MM.1S (cell line): ENCODE measurements at regions not wholly inside any gene's neighbourhood (a gene's known extent, or its start where the extent isn't known, plus 50 kb on each side); places are given as distances from the start of the nearest gene placed in this dataset.

Experiments
- DNase-seq: peaks from one replicate; pipeline ENCODE4 v3.0.0-alpha.2; 2015
- H2AFZ ChIP-seq: fragments of 300-600 bp; sonication (generic); 2 replicates; pipeline ENCODE4 v1.6.0; 2016; ENCODE audit warnings: antibody characterized with exemption, low read length
- H3F3A ChIP-seq: fragments of 300-600 bp; sonication (generic); 2 replicates; pipeline ENCODE4 v1.6.1; 2016; ENCODE audit warnings: mild to moderate bottlenecking, antibody characterized with exemption, low read length, moderate library complexity, mixed read lengths; ENCODE audit not compliant: insufficient read depth
- H3K27ac ChIP-seq: fragments of 300-600 bp; sonication (generic); 2 replicates; pipeline ENCODE4 v1.5.1; 2016; ENCODE audit warnings: mild to moderate bottlenecking, low read length
- H3K27me3 ChIP-seq: fragments of 300-600 bp; sonication (generic); replicated peaks from 2 replicates; pipeline ENCODE4 v1.6.0; 2016; ENCODE audit warnings: low read length; ENCODE audit not compliant: insufficient read depth
- H3K36me3 ChIP-seq: fragments of 300-600 bp; sonication (generic); replicated peaks from 2 replicates; pipeline ENCODE4 v1.6.1; 2016; ENCODE audit warnings: mild to moderate bottlenecking, low read length, mixed read lengths; ENCODE audit not compliant: insufficient read depth
- H3K4me1 ChIP-seq: fragments of 300-600 bp; sonication (generic); 2 replicates; pipeline ENCODE4 v1.6.1; 2016; ENCODE audit warnings: low read length, mixed read lengths
- H3K4me2 ChIP-seq: fragments of 300-600 bp; sonication (generic); 2 replicates; pipeline ENCODE4 v1.6.0; 2016; ENCODE audit warnings: low read depth, low read length
- H3K4me3 ChIP-seq: fragments of 300-600 bp; sonication (generic); 2 replicates; pipeline ENCODE4 v1.5.1; 2016; ENCODE audit warnings: low read length, mixed read lengths
- H3K79me2 ChIP-seq: fragments of 300-600 bp; sonication (generic); 2 replicates; pipeline ENCODE4 v1.6.1; 2016; ENCODE audit warnings: mixed run types, low read length, mixed read lengths
- H3K9ac ChIP-seq: fragments of 300-600 bp; sonication (generic); 2 replicates; pipeline ENCODE4 v1.6.1; 2016; ENCODE audit warnings: low read length, mixed read lengths
- H3K9me2 ChIP-seq: fragments of 300-600 bp; sonication (generic); replicated peaks from 2 replicates; pipeline ENCODE4 v1.6.1; 2016; ENCODE audit warnings: mild to moderate bottlenecking, low read length, mixed read lengths; ENCODE audit not compliant: insufficient read depth
- H3K9me3 ChIP-seq: fragments of 300-600 bp; sonication (generic); replicated peaks from 2 replicates; pipeline ENCODE4 v1.6.1; 2016; ENCODE audit warnings: mild to moderate bottlenecking, low read length, mixed read lengths; ENCODE audit not compliant: insufficient read depth
- H4K20me1 ChIP-seq: fragments of 300-600 bp; sonication (generic); 2 replicates; pipeline ENCODE4 v1.6.1; 2016; ENCODE audit warnings: mild to moderate bottlenecking, low read length, moderate library complexity, mixed read lengths; ENCODE audit not compliant: insufficient read depth
- CTCF ChIP-seq: fragments of 300-600 bp; sonication (generic); IDR thresholded peaks from 2 replicates; pipeline ENCODE4 v1.5.1; 2016; ENCODE audit warnings: antibody characterized with exemption, low read length, mixed read lengths
- EZH2 ChIP-seq: fragments of 300-600 bp; sonication (generic); optimal IDR thresholded peaks from 2 replicates; pipeline ENCODE3; 2017; ENCODE audit warnings: low read depth, mild to moderate bottlenecking, antibody characterized with exemption, low read length, mixed read lengths
- EZH2phosphoT487 ChIP-seq: fragments of 300-600 bp; sonication (generic); IDR thresholded peaks from 2 replicates; pipeline ENCODE4 v1.6.1; 2018; ENCODE audit warnings: antibody characterized with exemption, low read length

- H4K20me1 ChIP-seq, result no peaks in the 10 kb centered on the region
- H3F3A ChIP-seq, result no peaks in the 10 kb centered on the region
- H3K27me3 ChIP-seq, result no peaks in the 10 kb centered on the region
- no peaks in the 10 kb centered on the region for H3K79me2 ChIP-seq
- no peak overlapping the region for H3K4me2 ChIP-seq
- no peak overlapping the region for H3K4me3 ChIP-seq
- no peak for TF ChIP-seq EZH2phosphoT487
- TF ChIP-seq EZH2, result no peak
- TF ChIP-seq CTCF, result no peak
- DNase-seq, result no peak
- no peaks in the 10 kb centered on the region for H3K9me3 ChIP-seq
- no peak overlapping the region for H3K27ac ChIP-seq
- no peak overlapping the region for H2AFZ ChIP-seq
- H3K9ac ChIP-seq, result no peak overlapping the region
- no peaks in the 10 kb centered on the region for H3K9me2 ChIP-seq
- H3K4me1 ChIP-seq, result no peaks in the 10 kb centered on the region
- H3K36me3 ChIP-seq, result no peaks in the 10 kb centered on the region
These were observed 173.4 kb upstream of the NDUFV2 start for GRCh38 chr18:8928847-8929780.

GRCh38 chr18:8930990-8931616 lies 171.4 kb upstream of the NDUFV2 start:
- Histone ChIP-seq H3K79me2 (no peaks in the 10 kb centered on the region), H3K4me1 (no peaks in the 10 kb centered on the region), H3K9me2 (no peaks in the 10 kb centered on the region), H4K20me1 (no peaks in the 10 kb centered on the region), H3K27me3 (no peaks in the 10 kb centered on the region), H3K4me2 (no peak overlapping the region), H3F3A (no peaks in the 10 kb centered on the region), H3K36me3 (no peaks in the 10 kb centered on the region), H3K4me3 (no peak overlapping the region), H3K9ac (no peak overlapping the region), H3K9me3 (no peaks in the 10 kb centered on the region), H2AFZ (no peak overlapping the region), H3K27ac (no peak overlapping the region)
- TF ChIP-seq EZH2 (no peak), EZH2phosphoT487 (no peak), CTCF (no peak)
- DNase-seq, result no peak

- H4K20me1 ChIP-seq, result no peaks in the 10 kb centered on the region
- H3K27me3 ChIP-seq, result no peaks in the 10 kb centered on the region
- no peak for DNase-seq
- H3K9me3 ChIP-seq, result no peaks in the 10 kb centered on the region
- no peak overlapping the region for H3K4me3 ChIP-seq
- H3K79me2 ChIP-seq, result no peaks in the 10 kb centered on the region
- no peaks in the 10 kb centered on the region for H3K36me3 ChIP-seq
- no peak overlapping the region for H2AFZ ChIP-seq
- TF ChIP-seq CTCF, result no peak
- TF ChIP-seq EZH2, result no peak
- TF ChIP-seq EZH2phosphoT487, result no peak
- H3F3A ChIP-seq, result no peaks in the 10 kb centered on the region
- no peak overlapping the region for H3K9ac ChIP-seq
- H3K9me2 ChIP-seq, result no peaks in the 10 kb centered on the region
- H3K4me2 ChIP-seq, result no peak overlapping the region
- H3K27ac ChIP-seq, result no peak overlapping the region
- no peaks in the 10 kb centered on the region for H3K4me1 ChIP-seq
These were observed 169.6 kb upstream of the NDUFV2 start for GRCh38 chr18:8932866-8933265.
